Bronchial epithelial cell (primary cell): ENCODE measurements at regions not wholly inside any gene's neighbourhood (a gene's known extent, or its start where the extent isn't known, plus 50 kb on each side); places are given as distances from the start of the nearest gene placed in this dataset.

ENCODE experiments used
- DNase-seq: peaks from one replicate; pipeline ENCODE4 v3.0.0-alpha.2; 2010; ENCODE audit warnings: low read depth
- FAIRE-seq: peaks from 2 replicates; lab custom pipeline; 2011; peaks lifted over from hg19 to GRCh38; lab: Jason Lieb, UNC
- H3K27me3 ChIP-seq: 2 replicates; pipeline ENCODE4 v1.5.1; 2011; ENCODE audit warnings: low read length; ENCODE audit not compliant: control insufficient read depth, insufficient read depth
- H3K36me3 ChIP-seq: 2 replicates; pipeline ENCODE4 v1.5.1; 2011; ENCODE audit warnings: low read length; ENCODE audit not compliant: control insufficient read depth, insufficient read depth
- H3K4me3 ChIP-seq: 2 replicates; pipeline ENCODE4 v1.5.1; 2011; ENCODE audit warnings: mild to moderate bottlenecking, low read depth, low read length, control low read depth
- CTCF ChIP-seq: IDR thresholded peaks from 2 replicates; pipeline ENCODE4 v1.5.1; 2011; ENCODE audit warnings: mild to moderate bottlenecking, moderate library complexity, low read length, control low read depth, inconsistent platforms; ENCODE audit not compliant: insufficient read depth, severe bottlenecking

GRCh38 chr12:87094356-87094755, 838.2 kb upstream of the MGAT4C start:
- DNase-seq = no peak
- Histone ChIP-seq H3K36me3 (no peaks in the 10 kb centered on the region), H3K4me3 (no peak overlapping the region), H3K27me3 (no peaks in the 10 kb centered on the region)
- no peak for TF ChIP-seq CTCF
- FAIRE-seq = no peak

GRCh38 chr12:87092421-87092820, 836.2 kb upstream of the MGAT4C start:
- Histone ChIP-seq H3K27me3 (no peaks in the 10 kb centered on the region), H3K4me3 (no peak overlapping the region), H3K36me3 (no peaks in the 10 kb centered on the region)
- DNase-seq (no peak), FAIRE-seq (no peak)
- no peak for TF ChIP-seq CTCF

GRCh38 chr12:87086118-87086891, 830.1 kb upstream of the MGAT4C start:
- Histone ChIP-seq H3K27me3 (no peaks in the 10 kb centered on the region), H3K36me3 (no peaks in the 10 kb centered on the region), H3K4me3 (no peak overlapping the region)
- DNase-seq (peak; percentile 54), FAIRE-seq (no peak)
- no peak for TF ChIP-seq CTCF

GRCh38 chr12:87085286-87085685, 829.1 kb upstream of the MGAT4C start:
- Histone ChIP-seq H3K27me3 (no peaks in the 10 kb centered on the region), H3K4me3 (no peak overlapping the region), H3K36me3 (no peaks in the 10 kb centered on the region)
- no peak for TF ChIP-seq CTCF
- DNase-seq (no peak), FAIRE-seq (no peak)

- TF ChIP-seq CTCF = no peak
- no peaks in the 10 kb centered on the region for H3K36me3 ChIP-seq
- no peaks in the 10 kb centered on the region for H3K27me3 ChIP-seq
- DNase-seq = peak; percentile 51
- no peak for FAIRE-seq
- no peak overlapping the region for H3K4me3 ChIP-seq
These were observed 826.6 kb upstream of the MGAT4C start for GRCh38 chr12:87082756-87083155.

- no peak for FAIRE-seq
- TF ChIP-seq CTCF = no peak
- Histone ChIP-seq H3K36me3 (no peaks in the 10 kb centered on the region), H3K27me3 (no peaks in the 10 kb centered on the region), H3K4me3 (no peak overlapping the region)
- DNase-seq = no peak
These were observed 818.6 kb upstream of the MGAT4C start for GRCh38 chr12:87074781-87075180.
